GM12864 (cell line): ENCODE measurements at regions not wholly inside any gene's neighbourhood (a gene's known extent, or its start where the extent isn't known, plus 50 kb on each side); places are given as distances from the start of the nearest gene placed in this dataset.

Experiments
- DNase-seq: peaks from one replicate; pipeline ENCODE4 v3.0.0-alpha.2; 2011; ENCODE audit warnings: low read depth
- H3K4me3 ChIP-seq: 2 replicates; pipeline ENCODE4 v1.5.1; 2011; ENCODE audit warnings: mild to moderate bottlenecking, low read depth, low read length, control low read depth
- CTCF ChIP-seq: IDR thresholded peaks from 2 replicates; pipeline ENCODE4 v1.5.1; 2011; ENCODE audit warnings: low read depth, mild to moderate bottlenecking, moderate library complexity, low read length, control low read depth, inconsistent platforms; ENCODE audit errors: missing control alignments

GRCh38 chr16:20216591-20217217 is 110.6 kb downstream of the GP2 start:
- H3K4me3 ChIP-seq: no peak overlapping the region
- no peak for DNase-seq
- TF ChIP-seq CTCF: no peak

GRCh38 chr16:20214401-20214800 is 112.9 kb downstream of the GP2 start:
- no peak for DNase-seq
- TF ChIP-seq CTCF: no peak
- H3K4me3 ChIP-seq: no peak overlapping the region

- no peak for DNase-seq
- no peak overlapping the region for H3K4me3 ChIP-seq
- no peak for TF ChIP-seq CTCF
Observed at GRCh38 chr16:20203272-20203671, 124.0 kb downstream of the GP2 start.

GRCh38 chr16:20202747-20203146 is 124.6 kb downstream of the GP2 start:
- H3K4me3 ChIP-seq: no peak overlapping the region
- no peak for TF ChIP-seq CTCF
- DNase-seq: no peak

DNA sequence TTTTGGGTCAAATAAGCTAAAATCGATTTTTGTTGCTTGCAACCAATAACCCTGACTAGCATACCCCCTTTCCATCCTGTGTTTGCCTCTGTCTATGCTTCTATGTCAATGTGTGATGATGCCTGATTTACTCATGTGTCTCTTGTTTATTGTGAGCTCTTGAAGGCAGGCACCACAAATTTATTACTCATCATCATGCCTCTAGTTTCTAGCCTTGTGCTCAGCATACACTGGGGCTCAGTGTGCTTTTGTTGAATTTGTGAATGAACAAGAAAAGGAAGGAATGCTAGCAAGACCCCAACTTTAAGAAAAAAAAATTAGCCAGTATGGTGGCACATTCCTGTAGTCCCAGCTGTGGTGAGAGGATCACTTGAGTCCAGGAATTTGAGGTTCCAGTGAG is 119.1 kb upstream of the GPR139 start:
- DNase-seq: no peak
- TF ChIP-seq CTCF: no peak
- H3K4me3 ChIP-seq: no peak overlapping the region

DNA sequence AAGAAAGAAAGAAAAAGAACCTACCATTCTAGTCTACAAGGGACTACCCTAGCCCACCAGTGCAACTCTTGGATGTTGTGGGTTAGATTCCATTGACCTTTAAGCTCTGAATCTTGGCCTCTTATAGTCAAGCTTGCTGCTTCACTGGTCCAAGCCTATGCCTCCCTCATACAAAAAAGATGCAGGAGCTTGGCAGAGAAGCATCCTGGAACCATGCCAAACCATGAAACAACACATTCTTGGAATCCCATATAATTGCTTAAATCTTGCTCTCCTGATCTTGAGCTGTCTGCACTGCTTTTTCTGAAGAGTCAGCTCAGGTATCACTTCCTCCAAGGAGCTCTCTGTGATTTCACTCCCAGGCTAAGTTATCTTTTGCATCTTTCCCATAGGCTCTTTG is 117.9 kb upstream of the GPR139 start:
- DNase-seq: no peak
- H3K4me3 ChIP-seq: no peak overlapping the region
- TF ChIP-seq CTCF: no peak

GRCh38 chr16:20181949-20182348 is 108.3 kb upstream of the GPR139 start:
- no peak overlapping the region for H3K4me3 ChIP-seq
- no peak for DNase-seq
- no peak for TF ChIP-seq CTCF
